ENCODE measurements at regions not wholly inside any gene's neighbourhood (a gene's known extent, or its start where the extent isn't known, plus 50 kb on each side); places are given as distances from the start of the nearest gene placed in this dataset.

- no peak overlapping the region for H3K27ac ChIP-seq (ENCODE audit: low read depth, low read length)
- DNase-seq (ENCODE audit: low read depth in 1 of 2, low spot score in 2 of 2) = no peak
- H4K8ac ChIP-seq (ENCODE audit: extremely low read depth, insufficient read depth, low read length) = no peak overlapping the region
- WGBS, 2 experiments (ENCODE audit: extremely low coverage in 1 of 2, insufficient coverage in 1 of 2, insufficient read length in 1 of 2, insufficient replicate concordance in 2 of 2, low coverage in 1 of 2, low lambda C conversion rate in 2 of 2, missing lambda C conversion rate in 1 of 2) = 92% methylated on average over 4 of the region's 4 CpGs; no CpG with 5 or more reads in 1 of the 2 experiments
- TF ChIP-seq JUND (IDR thresholded peaks at IDR 0.05; ENCODE audit: low read length) = no peak
- no peak for TF ChIP-seq KDM4A (IDR thresholded peaks at IDR 0.05; ENCODE audit: low read depth, low read length, severe bottlenecking)
- TF ChIP-seq SP2 (IDR thresholded peaks at IDR 0.05; ENCODE audit: low read length) = no peak
- no peak for TF ChIP-seq TCF12 (IDR thresholded peaks at IDR 0.05; ENCODE audit: low read depth, low read length)
- no peak for TF ChIP-seq BRCA1 (IDR thresholded peaks at IDR 0.05; ENCODE audit: low read depth, low read length)
- no peak for TF ChIP-seq SRF (IDR thresholded peaks at IDR 0.05; ENCODE audit: low read depth, low read length)
- no peak for TF ChIP-seq NRF1 (IDR thresholded peaks at IDR 0.05; ENCODE audit: low read depth, low read length)
- TF ChIP-seq, protein P1, sequence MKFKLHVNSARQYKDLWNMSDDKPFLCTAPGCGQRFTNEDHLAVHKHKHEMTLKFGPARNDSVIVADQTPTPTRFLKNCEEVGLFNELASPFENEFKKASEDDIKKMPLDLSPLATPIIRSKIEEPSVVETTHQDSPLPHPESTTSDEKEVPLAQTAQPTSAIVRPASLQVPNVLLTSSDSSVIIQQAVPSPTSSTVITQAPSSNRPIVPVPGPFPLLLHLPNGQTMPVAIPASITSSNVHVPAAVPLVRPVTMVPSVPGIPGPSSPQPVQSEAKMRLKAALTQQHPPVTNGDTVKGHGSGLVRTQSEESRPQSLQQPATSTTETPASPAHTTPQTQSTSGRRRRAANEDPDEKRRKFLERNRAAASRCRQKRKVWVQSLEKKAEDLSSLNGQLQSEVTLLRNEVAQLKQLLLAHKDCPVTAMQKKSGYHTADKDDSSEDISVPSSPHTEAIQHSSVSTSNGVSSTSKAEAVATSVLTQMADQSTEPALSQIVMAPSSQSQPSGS (IDR thresholded peaks at IDR 0.05; ENCODE audit: low read length) = no peak
- TF ChIP-seq FOSL1 (IDR thresholded peaks at IDR 0.05; ENCODE audit: insufficient read depth, low read depth, low read length) = no peak
- H3K79me1 ChIP-seq (ENCODE audit: low read depth, low read length) = no peaks in the 10 kb centered on the region
- no peak overlapping the region for H2BK12ac ChIP-seq (ENCODE audit: low read depth, low read length)
- no peak overlapping the region for H2BK15ac ChIP-seq (ENCODE audit: low read length)
- no peak overlapping the region for H3K4me3 ChIP-seq (ENCODE audit: extremely low read depth in 1 of 4, insufficient read depth in 2 of 4, low read depth in 3 of 4, low read length in 4 of 4)
- no peaks in the 10 kb centered on the region for H3K27me3 ChIP-seq (replicated peaks in 1 of 4; ENCODE audit: control insufficient read depth in 3 of 4, extremely low read depth in 1 of 4, insufficient read depth in 3 of 4, low read length in 3 of 4)
- no peaks in the 10 kb centered on the region for H3K36me3 ChIP-seq (ENCODE audit: control insufficient read depth in 2 of 4, insufficient read depth in 4 of 4, low read length in 3 of 4)
- no peak overlapping the region for H3K18ac ChIP-seq (ENCODE audit: extremely low read depth, low read length)
- POLR2A ChIA-PET (ENCODE audit: partially characterized antibody) = no interaction called here
- CTCF ChIA-PET (ENCODE audit: partially characterized antibody) = interaction anchor here (1.4 to 1.6 kb wide), 3 partner anchors 17 to 20 kb away, joined by 3 to 4 read pairs (median 3); no protein-coding TSS in a partner anchor
- H3K9ac ChIP-seq (replicated peaks in 1 of 4; ENCODE audit: extremely low read depth in 1 of 4, low read depth in 3 of 4, low read length in 3 of 4) = no peak overlapping the region
- H3K56ac ChIP-seq (replicated peaks; ENCODE audit: insufficient read length, low read depth, low read length) = no peak overlapping the region
- H3K4ac ChIP-seq (replicated peaks; ENCODE audit: insufficient read length, low read depth, low read length) = no peak overlapping the region
- H2BK5ac ChIP-seq (ENCODE audit: low read depth, low read length) = no peak overlapping the region
- H2BK120ac ChIP-seq (replicated peaks; ENCODE audit: low read depth, low read length) = no peak overlapping the region
- H3K14ac ChIP-seq (ENCODE audit: insufficient read length) = no peak overlapping the region
- no peaks in the 10 kb centered on the region for H3K79me2 ChIP-seq (ENCODE audit: control insufficient read depth in 1 of 2, insufficient read depth in 2 of 2, low read length in 2 of 2)
- no peak overlapping the region for H2BK20ac ChIP-seq (ENCODE audit: low read length)
- no peaks in the 10 kb centered on the region for H3K9me3 ChIP-seq (ENCODE audit: insufficient read depth in 2 of 2, low read depth in 1 of 2, low read length in 1 of 2)
- H2AFZ ChIP-seq (ENCODE audit: low read length) = peak overlapping the region; percentile 92
- no peak overlapping the region for H3K23ac ChIP-seq (ENCODE audit: insufficient read length)
- peaks cover 0 to 4% (median 0%) of the 10 kb centered on the region in 4 experiments; a peak in 1 of 7 replicates for H3K4me1 ChIP-seq (replicated peaks in 1 of 4; ENCODE audit: control insufficient read depth in 3 of 4, insufficient read depth in 4 of 4, low read length in 3 of 4)
- H2AK5ac ChIP-seq (ENCODE audit: low read depth, low read length) = no peak overlapping the region
- no peak for FAIRE-seq
- no peak overlapping the region for H4K5ac ChIP-seq (ENCODE audit: insufficient read length, low read depth, low read length)
- H3K23me2 ChIP-seq (ENCODE audit: low read depth, low read length) = no peaks in the 10 kb centered on the region
- no peak overlapping the region for H4K91ac ChIP-seq (replicated peaks; ENCODE audit: insufficient read length, low read length)
- no peak overlapping the region for H3K4me2 ChIP-seq (ENCODE audit: insufficient read depth in 1 of 2, low read depth in 2 of 2, low read length in 2 of 2)
- no peaks in the 10 kb centered on the region for H4K20me1 ChIP-seq (replicated peaks in 1 of 2; ENCODE audit: control insufficient read depth in 1 of 2, insufficient read depth in 2 of 2, low read length in 2 of 2)
These were observed 126.8 kb upstream of the OBI1 start for GRCh38 chr13:78785764-78786163.

All from H1 (cell line).